Hematopoietic multipotent progenitor cell (in vitro differentiated cells): ENCODE measurements at regions not wholly inside any gene's neighbourhood (a gene's known extent, or its start where the extent isn't known, plus 50 kb on each side); places are given as distances from the start of the nearest gene placed in this dataset.
"Not testable (repeated sequence)": the region's sequence is repeated elsewhere in the genome, so short reads cannot be mapped to it uniquely, and the experiment has no call there.

Source experiments
- DNase-seq, 3 donors: peaks; one replicate each; pipeline ENCODE4 v3.0.0-alpha.2; 2011 to 2015; ENCODE audit warnings: low read depth in 2 of 3, low spot score in 2 of 3

DNA sequence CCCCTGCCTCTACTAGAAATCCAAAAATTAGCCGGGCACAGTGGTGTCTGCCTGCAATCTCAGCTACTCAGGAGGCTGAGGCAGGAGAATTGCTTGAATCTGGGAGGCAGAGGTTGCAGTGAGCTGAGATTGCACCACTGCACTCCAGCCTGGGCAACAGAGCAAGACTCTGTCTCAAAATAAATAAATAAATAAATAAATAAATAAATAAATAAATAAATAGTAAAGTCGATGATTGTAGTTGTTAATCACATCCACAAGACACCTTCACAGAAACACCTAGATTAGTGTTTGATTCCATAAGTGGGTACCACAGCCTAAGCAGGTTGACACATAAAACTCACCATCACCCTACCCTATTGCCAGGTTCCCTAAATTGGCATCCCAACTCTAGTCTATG lies 1199.0 kb downstream of the TYW1 start:
- not testable (repeated sequence) for DNase-seq

GRCh38 chr7:68200051-68200670 lies 1203.5 kb downstream of the TYW1 start:
- DNase-seq: no peak

- no peak for DNase-seq
These were observed 1206.6 kb downstream of the TYW1 start for GRCh38 chr7:68203251-68203650.

- no peak for DNase-seq
These were observed 1209.2 kb downstream of the TYW1 start for GRCh38 chr7:68205826-68206225.

DNA sequence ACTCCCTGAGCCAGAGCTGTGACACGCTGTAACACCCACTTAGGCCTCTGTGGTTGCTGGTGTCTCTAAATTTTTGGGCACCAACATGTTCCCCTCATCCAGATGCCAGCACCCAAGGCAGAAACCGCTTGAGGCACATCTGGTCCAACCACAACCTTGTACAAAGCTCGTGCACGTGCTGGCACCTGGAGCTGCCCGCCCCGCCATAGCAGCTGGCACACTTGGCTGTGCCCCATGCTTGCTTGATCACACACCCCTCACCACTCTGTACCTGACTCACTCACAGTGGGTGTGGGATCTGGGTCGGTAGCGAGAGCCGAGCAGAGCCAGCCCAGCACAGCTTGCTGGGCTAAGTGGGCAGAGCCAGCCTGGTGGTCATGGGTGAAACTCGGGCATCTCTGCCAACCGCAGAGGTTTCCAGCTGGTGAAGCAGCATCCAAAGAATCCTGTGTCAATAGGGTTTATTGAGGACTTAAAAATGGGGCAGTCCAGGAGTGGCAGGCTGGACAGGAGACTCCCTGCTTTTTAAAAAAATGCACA lies 1210.4 kb downstream of the TYW1 start:
- no peak for DNase-seq

DNA sequence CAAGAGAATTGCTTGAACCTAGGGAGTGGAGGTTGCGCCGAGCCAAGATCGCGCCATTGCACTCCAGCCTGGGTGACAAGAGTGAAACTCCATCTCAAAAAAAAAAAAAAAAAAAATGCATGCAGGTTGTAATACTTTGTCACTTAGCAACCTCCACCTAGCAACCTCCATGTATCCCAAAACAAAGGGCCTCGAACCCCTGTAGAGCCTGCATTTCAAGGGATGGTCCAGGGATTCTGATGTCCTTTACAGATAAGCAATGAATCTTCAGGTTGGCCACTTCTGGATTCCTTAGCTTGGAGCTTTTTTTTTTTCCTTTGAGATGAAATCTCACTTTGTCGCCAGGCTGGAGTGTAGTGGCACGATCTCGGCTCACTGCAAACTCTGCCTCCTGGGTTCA lies 1211.0 kb downstream of the TYW1 start:
- no peak for DNase-seq

- no peak for DNase-seq
These were observed 1212.9 kb downstream of the TYW1 start for GRCh38 chr7:68209486-68209885.

- DNase-seq: no peak
These were observed 1217.2 kb downstream of the TYW1 start for GRCh38 chr7:68213838-68214237.

DNA sequence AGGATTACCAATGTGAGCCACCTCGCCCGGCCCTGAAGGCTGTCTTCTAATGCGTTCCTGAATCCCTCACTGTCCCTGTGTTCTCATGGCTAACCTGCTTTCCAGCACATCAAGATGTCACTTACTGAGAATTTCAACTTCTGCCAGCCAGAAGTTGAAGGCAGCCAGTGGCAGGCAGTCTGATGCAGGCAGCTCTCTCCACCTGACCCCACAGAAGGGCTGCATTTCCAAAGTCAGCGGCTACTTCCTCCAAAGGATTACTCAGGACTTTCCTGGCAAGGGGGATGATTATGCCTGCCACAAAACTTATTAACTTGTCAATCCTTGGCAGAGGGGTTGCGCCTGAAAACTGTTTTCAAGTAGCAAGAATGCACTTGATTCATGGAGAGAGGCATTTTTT lies 1219.4 kb downstream of the TYW1 start:
- no peak for DNase-seq

DNA sequence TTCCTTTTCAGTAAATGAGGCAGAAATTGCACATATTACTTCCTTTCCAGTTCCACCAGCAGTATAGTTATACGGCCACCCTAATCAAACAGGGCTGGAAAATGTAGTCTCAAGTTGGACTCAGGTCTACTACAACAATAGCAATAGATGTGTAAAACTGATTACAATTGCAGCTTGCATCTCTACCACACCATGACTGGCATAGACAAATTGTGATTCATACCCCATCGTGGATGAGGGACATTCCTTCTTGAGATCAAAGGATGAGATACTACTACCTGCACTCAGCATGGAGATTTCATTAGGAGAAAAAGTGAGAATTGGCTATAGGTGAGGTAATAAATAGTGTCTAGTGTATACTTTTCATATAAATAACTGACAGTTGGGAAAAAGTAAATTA lies 1220.8 kb downstream of the TYW1 start:
- DNase-seq: no peak

DNA sequence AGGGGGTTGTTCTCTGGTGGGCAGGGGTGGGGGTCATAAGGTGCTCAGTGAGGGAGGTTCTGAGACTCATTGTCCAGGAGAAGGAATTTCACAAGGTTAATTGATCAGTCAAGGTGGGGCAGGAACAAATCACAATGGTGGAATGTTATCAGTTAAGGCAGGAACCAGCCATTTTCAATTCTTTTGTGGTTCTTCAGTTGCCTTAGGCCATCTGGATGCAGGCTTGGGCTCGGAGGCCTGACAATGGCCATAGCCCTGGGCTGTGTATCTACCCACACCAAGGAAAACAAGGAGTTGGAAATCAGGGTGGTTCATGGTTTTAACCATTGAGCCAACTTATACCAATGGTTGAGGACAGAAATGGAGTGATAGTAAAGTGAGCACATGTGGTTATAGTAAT lies 1221.8 kb downstream of the TYW1 start:
- DNase-seq: no peak

DNA sequence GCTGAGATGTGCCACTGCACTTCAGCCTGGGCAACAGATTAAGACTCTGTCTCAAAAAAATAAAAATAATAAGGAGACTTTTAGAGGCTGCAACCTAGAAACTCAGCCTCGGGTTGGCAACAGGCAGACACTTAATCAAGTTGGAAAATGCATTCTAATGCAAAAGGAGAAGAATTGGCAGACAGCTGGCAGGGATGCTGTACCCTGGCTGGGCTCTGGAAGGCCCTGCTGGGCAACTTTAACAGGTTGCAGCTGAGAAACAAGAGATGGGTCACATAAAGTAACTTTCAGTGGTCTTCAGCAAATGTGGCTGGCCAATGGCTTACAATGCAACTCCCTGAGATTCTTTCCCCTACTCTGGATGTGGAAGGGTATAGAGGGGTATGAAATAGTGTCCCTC lies 1225.7 kb downstream of the TYW1 start:
- DNase-seq: no peak

DNA sequence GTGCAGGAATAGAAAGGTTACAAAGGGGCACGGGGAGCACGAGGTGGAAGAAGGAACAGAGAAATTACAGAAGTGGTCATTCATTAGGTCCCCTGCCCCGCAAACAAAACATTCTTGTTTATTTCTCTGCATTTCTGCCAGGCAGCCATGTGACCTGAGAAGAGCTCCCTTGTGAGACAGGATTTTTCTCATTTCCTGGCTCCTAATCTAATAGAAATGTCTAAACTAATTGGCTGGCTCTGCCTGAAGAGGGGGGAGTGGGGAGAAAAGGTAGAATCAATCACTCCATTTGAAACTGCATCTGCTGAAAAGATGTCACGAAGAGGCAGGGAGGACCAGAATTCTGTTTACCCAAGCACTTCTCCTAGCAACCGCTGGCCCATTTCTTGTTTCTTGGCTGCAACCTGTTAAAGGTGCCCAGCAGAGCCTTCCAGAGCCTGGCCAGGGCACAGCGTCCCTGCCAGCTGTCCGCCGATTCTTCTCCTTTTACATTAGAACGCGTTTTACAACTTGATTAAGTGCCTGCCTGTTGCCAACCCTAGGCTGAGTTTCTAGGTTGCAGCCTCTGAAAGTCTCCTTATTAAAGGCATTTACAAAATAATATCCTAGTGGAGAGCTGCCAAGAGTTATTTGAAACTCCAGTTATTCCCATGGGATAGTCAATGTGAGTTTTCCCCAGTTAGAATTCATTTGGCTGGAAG lies 1227.6 kb downstream of the TYW1 start:
- DNase-seq: no peak

DNA sequence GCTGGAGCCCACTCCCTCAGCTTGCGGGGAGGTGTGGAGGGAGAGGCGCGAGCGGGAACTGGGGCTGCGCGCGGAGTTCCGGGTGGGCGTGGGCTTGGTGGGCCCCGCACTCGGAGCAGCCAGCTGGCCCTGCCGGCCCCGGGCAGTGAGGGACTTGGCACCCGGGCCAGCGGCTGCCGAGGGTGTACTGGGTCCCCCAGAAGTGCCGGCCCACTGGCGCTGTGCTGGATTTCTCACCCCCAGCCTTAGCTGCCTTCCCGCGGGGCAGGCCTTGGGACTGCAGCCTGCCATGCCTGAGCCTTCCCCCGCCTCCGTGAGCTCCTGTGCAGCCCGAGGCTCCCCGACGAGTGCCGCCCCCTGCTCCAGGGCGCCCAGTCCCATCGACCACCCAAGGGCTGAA lies 1234.4 kb downstream of the TYW1 start:
- DNase-seq: not testable (repeated sequence)

GRCh38 chr7:68235937-68236336 lies 1239.3 kb downstream of the TYW1 start:
- DNase-seq: no peak

GRCh38 chr7:68238204-68238805 lies 1241.7 kb downstream of the TYW1 start:
- no peak for DNase-seq

DNA sequence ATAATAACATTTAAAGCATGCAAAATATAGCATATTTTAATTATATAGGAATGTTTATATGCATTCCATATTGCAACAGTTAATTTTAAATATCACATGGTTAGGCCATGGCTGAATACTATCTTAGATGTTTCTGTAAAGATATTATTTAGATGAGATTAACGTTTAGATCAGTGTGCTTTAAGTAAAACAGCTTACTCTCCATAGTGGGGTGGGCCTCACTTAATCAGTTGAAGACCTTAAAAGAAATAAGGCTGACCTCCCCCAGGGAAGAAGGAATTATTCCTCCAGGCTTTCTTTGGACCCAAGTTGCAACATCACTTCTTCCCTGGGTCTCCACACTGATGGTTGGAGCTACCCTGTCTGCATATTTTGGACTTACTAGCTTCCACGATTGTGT lies 1246.5 kb downstream of the TYW1 start:
- DNase-seq: no peak

DNA sequence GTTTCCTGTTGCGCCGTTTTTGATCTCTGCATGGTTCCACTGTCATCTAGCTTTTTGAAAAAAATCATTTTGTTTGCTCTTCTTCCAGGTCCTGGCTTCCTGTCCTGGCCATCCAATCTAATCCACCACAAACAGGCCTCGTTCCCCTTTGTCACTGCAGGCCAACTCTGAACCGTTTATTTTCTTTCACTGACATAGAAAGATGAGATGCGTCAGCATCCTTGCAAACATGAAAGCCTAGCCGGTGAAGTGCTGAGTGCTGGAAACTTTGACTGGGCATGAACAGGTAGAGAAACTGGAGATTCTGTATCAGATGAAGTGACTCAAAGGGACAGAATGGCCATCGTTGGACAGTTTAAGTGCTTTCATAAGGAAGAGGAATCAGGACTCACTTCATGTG lies 1247.8 kb downstream of the TYW1 start:
- no peak for DNase-seq

- no peak for DNase-seq
These were observed 1249.1 kb downstream of the TYW1 start for GRCh38 chr7:68245688-68246087.

DNA sequence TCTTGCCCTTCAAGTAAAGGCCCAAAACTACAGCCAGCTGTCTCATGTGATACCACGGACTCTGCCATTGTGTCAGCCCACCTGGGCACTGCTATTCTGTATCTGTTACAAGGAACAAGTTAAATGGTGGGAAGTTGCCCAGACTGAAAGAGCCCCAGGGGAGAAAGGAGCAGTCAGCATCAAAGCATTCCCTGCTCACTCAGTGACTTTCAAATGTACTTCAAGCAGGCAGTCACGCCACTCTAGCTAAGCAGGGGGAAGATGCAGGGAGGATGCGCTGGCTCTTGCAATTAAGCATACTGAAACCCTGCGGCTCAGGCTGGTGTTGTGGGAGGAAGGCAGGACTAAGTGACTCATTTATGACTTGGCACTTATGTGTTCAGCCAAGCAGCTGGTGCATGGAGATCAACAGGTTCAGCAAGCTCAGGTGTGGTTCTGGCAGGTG lies 1249.6 kb downstream of the TYW1 start:
- no peak for DNase-seq

DNA sequence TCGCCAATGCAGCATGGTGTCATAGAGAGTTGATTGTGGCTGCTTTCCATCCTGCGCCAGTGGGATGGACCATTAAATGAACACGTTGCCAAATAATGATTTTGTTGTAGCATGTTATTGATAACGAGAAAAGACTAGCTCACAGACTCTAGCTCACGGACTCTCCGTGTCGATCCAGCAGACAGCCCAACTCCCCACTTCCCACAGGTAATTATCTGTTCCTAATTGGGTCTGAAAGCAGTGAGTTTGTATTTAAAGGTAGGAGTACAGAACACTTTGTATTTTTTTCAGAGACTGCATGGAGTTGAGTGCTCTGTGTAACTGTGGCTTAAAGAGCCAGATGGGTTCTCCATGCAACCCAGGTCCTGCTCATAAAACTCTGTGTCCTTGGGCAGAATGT lies 1250.5 kb downstream of the TYW1 start:
- DNase-seq: no peak

DNA sequence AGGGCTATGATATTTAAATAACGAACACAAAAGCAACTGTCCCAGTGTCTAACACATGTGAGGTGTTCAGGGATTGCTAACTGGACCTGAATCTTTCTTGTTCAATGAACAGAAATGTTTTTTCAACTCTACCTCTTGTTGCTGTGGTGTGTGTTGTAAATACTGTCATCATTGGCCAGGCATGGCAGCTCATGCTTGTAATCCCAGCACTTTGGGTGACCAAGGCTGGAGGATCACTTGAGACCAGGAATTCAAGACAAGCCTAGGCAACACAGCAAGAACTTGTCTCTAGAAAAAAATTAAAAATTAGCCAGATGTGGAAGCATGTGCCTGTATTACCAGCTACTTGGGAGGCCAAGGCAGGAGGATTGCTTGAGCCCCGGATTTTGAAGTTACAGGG lies 1250.9 kb downstream of the TYW1 start:
- no peak for DNase-seq
